ENCODE measurements at regions not wholly inside any gene's neighbourhood (a gene's known extent, or its start where the extent isn't known, plus 50 kb on each side); places are given as distances from the start of the nearest gene placed in this dataset.

GRCh38 chr17:53662608-53663007 is 160.1 kb upstream of the KIF2B start:
- no TSS peak for BruUV-seq (replicated peaks)
- Histone ChIP-seq H3K9me1 (replicated peaks; ENCODE audit: control insufficient read depth, extremely low read depth, insufficient read depth, low read length) (no peaks in the 10 kb centered on the region), H3K9ac (replicated peaks; ENCODE audit: extremely low read depth, insufficient read depth, low read length) (no peak overlapping the region), H3K27me3 (ENCODE audit: control insufficient read depth in 2 of 2, insufficient read depth in 2 of 2, low read length in 2 of 2) (no peaks in the 10 kb centered on the region), H3K79me2 (ENCODE audit: control insufficient read depth, insufficient read depth, low read length) (no peaks in the 10 kb centered on the region), H3K4me1 (ENCODE audit: control insufficient read depth, extremely low read depth, insufficient read depth, low read length) (no peaks in the 10 kb centered on the region), H4K20me1 (replicated peaks; ENCODE audit: control insufficient read depth, extremely low read depth, insufficient read depth, low read length) (no peaks in the 10 kb centered on the region), H3K27ac (ENCODE audit: insufficient read depth, low read depth, low read length) (no peak overlapping the region), H3K9me3 (replicated peaks; ENCODE audit: control insufficient read depth, insufficient read depth, low read length) (no peaks in the 10 kb centered on the region), H2AFZ (ENCODE audit: low read depth, low read length) (no peak overlapping the region), H3K36me3 (ENCODE audit: control insufficient read depth in 2 of 2, extremely low read depth in 1 of 2, insufficient read depth in 2 of 2, low read length in 2 of 2) (no peaks in the 10 kb centered on the region), H3K4me2 (ENCODE audit: insufficient read depth, low read length) (no peak overlapping the region), H3K4me3 (replicated peaks in 1 of 3; ENCODE audit: insufficient read depth in 1 of 3, low read depth in 1 of 3, low read length in 3 of 3) (no peak overlapping the region)
- dilution Hi-C loops (cut with MboI; ENCODE audit: extremely low pct_ligation_motif_present, low sequenced_read_pairs) = no loop called here
- POLR2A ChIA-PET = no interaction called here
- no peak for DNase-seq (ENCODE audit: low read depth, low spot score)
- FAIRE-seq = no peak
- intact Hi-C loops (cut with micrococcal nuclease) = no loop called here
- CTCF ChIA-PET = no interaction called here
- TF ChIP-seq MAX (IDR thresholded peaks at IDR 0.05; ENCODE audit: insufficient read depth, insufficient read length) = no peak
- no peak for TF ChIP-seq CTCF (IDR thresholded peaks at IDR 0.05; ENCODE audit: extremely low read depth in 1 of 2, insufficient read depth in 1 of 2, low read depth in 1 of 2, low read length in 2 of 2)
- TF ChIP-seq JUN (IDR thresholded peaks at IDR 0.05; ENCODE audit: borderline replicate concordance, insufficient read depth, insufficient read length, low read depth) = no peak
- TF ChIP-seq MYC (IDR thresholded peaks at IDR 0.05; ENCODE audit: low read depth, low read length) = no peak
- no peak for TF ChIP-seq POLR2A (IDR thresholded peaks at IDR 0.05; ENCODE audit: low read depth, low read length)
- TF ChIP-seq FOS (IDR thresholded peaks at IDR 0.05; ENCODE audit: borderline replicate concordance, insufficient read depth, low read length) = no peak
- TF ChIP-seq POLR2AphosphoS5 (IDR thresholded peaks at IDR 0.05; ENCODE audit: insufficient read depth, low read depth, low read length) = no peak
- TF ChIP-seq GATA2 (IDR thresholded peaks at IDR 0.05; ENCODE audit: insufficient read depth, insufficient read length, low read depth, low read length) = no peak
- no peak for TF ChIP-seq EZH2 (IDR thresholded peaks at IDR 0.05; ENCODE audit: borderline replicate concordance, low read depth, low read length, severe bottlenecking)
